ENCODE measurements at regions not wholly inside any gene's neighbourhood (a gene's known extent, or its start where the extent isn't known, plus 50 kb on each side); places are given as distances from the start of the nearest gene placed in this dataset.
A peak's percentile ranks its signal among the peaks of the same experiment; 100 is the strongest.

DNA sequence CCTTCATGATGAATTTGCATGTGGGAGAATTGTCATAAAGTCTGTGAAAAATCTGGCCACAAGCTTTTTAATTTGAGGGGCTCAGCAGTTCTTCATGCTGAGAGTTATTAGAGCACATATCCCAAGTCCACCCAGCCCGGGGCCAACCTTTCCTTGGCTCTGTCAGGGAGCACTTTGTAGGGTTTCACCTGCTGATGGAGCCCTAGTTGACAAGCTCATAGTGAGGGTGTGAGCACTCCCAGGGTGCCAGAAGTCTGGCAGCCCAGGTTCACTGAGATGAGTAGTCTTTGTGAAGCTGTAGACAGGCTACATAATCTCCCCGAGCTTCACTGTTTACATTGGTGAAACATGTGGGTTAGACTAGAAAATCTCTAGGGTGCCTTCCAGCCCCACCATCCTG is 97.2 kb upstream of the NREP start:
- Histone ChIP-seq H3K4me3 (no peak overlapping the region), H3K4me2 (peak overlapping the region; percentile 16 to 78 (median 59); a peak in 20 of 22 replicates), H3K9me3 (replicated peaks in 1 of 11) (no peaks in the 10 kb centered on the region; a peak in 1 of 22 replicates), H3K27me3 (no peaks in the 10 kb centered on the region), H3K27ac (peak overlapping the region in 6 of 11 experiments; percentile 41 to 67 (median 54); a peak in 10 of 22 replicates), H4K20me1 (no peaks in the 10 kb centered on the region), H3K4me1 (peaks cover 9 to 35% (median 23%) of the 10 kb centered on the region in 10 experiments; a peak in 18 of 20 replicates), H3K36me3 (no peaks in the 10 kb centered on the region), H3K9ac (peak overlapping the region in 3 of 11 experiments; percentile 32 to 51 (median 38); a peak in 6 of 22 replicates)
- no peak for TF ChIP-seq Cebpa-rat (IDR thresholded peaks at IDR 0.05)

DNA sequence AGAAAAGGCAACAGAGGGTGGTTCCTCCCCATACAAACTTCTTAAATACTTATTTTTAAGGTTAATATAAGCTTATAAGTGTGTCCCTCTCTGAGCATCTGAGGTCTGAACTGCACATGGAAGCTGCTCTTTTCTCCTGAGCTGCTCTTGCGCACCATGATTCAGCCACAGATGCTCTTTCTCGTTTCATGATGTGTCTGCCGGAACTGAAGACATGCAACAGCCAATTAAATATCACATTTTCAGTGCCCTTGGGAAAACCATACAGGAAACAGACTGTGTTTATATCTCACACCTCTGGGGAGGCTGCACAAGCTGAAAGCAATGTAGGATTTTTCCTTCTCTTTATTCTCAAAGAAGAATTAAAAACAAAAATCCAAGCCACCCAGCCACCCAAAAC is 96.8 kb upstream of the NREP start:
- Histone ChIP-seq H3K9me3 (replicated peaks in 1 of 11) (no peaks in the 10 kb centered on the region; a peak in 1 of 22 replicates), H4K20me1 (no peaks in the 10 kb centered on the region), H3K4me3 (no peak overlapping the region), H3K27me3 (no peaks in the 10 kb centered on the region), H3K4me2 (peak overlapping the region; percentile 16 to 78 (median 59); a peak in 20 of 22 replicates), H3K4me1 (peaks cover 9 to 35% (median 23%) of the 10 kb centered on the region in 10 experiments; a peak in 18 of 20 replicates), H3K9ac (peak overlapping the region in 4 of 11 experiments; percentile 29 to 53 (median 44); a peak in 6 of 22 replicates), H3K27ac (peak overlapping the region in 7 of 11 experiments; percentile 19 to 75 (median 61); a peak in 12 of 22 replicates), H3K36me3 (no peaks in the 10 kb centered on the region)
- TF ChIP-seq Cebpa-rat (IDR thresholded peaks at IDR 0.05): no peak

DNA sequence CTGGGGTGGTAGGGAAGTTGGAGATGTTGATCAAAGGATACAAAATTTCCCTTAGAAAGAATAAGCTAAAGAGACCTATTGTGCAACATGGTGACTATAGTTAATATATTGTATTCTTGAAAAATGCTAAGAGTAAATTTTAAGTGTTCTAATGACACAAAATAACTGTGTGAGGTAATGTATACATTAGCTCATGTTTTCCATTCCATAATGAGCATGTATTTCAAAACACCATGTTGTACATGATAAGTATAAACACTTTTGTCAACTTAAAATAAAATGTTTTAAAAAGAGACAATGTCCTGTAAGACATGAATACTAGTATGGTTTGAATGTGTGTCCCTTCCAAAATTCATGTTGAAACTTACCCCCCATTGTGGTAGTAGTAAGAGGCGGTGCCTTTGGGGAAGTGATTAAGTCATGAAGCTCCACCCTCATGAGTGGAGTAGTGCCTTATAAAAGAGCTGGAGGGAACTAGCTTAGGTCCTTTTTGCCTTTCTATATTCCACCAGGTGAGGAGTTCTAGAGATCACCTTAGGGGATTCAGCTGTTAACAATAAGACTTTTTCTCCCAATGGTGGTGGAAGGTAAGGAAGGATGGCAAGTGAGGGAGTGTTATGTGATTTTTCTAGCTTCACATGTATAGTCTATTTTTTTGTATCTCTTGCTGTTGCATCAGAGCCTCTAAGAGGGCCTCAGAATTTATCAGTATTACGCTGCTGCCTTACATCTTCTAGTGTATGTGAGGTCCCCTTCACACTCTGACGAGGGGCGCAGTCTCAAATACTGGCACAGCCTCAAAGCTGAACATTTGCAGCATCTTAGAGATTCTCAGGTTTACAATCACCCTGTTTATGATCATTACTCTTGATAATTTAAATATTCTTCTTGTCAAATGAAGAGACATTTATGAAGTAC is 94.9 kb upstream of the NREP start:
- Histone ChIP-seq H3K27ac (no peak overlapping the region), H3K4me3 (no peak overlapping the region), H3K4me2 (peak overlapping the region in 5 of 11 experiments; percentile 50 to 78 (median 67); a peak in 6 of 22 replicates), H3K27me3 (no peaks in the 10 kb centered on the region), H3K9ac (no peak overlapping the region), H4K20me1 (no peaks in the 10 kb centered on the region), H3K4me1 (peaks cover 9 to 35% (median 23%) of the 10 kb centered on the region in 10 experiments; a peak in 18 of 20 replicates), H3K9me3 (replicated peaks in 1 of 11) (no peaks in the 10 kb centered on the region; a peak in 1 of 22 replicates), H3K36me3 (no peaks in the 10 kb centered on the region)
- TF ChIP-seq Cebpa-rat (IDR thresholded peaks at IDR 0.05): no peak

DNA sequence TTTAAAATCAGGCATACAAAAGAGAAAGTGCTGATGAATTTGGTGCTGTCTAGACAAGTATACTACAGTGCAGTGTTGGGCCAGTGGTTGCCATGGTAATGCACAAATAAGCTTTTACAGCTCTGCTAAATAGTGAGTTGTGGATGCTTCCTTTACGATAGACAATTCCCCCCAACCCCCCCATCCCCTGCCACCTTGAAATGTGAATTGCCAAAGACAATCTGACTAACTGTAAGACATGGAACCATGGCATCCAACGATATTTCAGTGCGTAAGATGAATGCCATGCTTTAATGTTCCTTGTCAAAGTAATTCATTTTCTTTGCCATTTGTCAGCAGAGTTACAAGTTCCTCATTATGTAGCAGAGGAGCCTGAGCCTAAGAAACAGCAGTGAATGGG is 91.5 kb upstream of the NREP start:
- no peak overlapping the region for H3K27ac ChIP-seq
- H3K9ac ChIP-seq: no peak overlapping the region
- no peaks in the 10 kb centered on the region for H3K36me3 ChIP-seq
- H3K4me3 ChIP-seq: no peak overlapping the region
- peaks cover under 1 to 16% (median 10%) of the 10 kb centered on the region in 10 experiments; a peak in 14 of 20 replicates for H3K4me1 ChIP-seq
- TF ChIP-seq Cebpa-rat (IDR thresholded peaks at IDR 0.05): no peak
- no peaks in the 10 kb centered on the region; a peak in 1 of 22 replicates for H3K9me3 ChIP-seq (replicated peaks in 1 of 11)
- H4K20me1 ChIP-seq: no peaks in the 10 kb centered on the region
- no peaks in the 10 kb centered on the region for H3K27me3 ChIP-seq
- no peak overlapping the region for H3K4me2 ChIP-seq

DNA sequence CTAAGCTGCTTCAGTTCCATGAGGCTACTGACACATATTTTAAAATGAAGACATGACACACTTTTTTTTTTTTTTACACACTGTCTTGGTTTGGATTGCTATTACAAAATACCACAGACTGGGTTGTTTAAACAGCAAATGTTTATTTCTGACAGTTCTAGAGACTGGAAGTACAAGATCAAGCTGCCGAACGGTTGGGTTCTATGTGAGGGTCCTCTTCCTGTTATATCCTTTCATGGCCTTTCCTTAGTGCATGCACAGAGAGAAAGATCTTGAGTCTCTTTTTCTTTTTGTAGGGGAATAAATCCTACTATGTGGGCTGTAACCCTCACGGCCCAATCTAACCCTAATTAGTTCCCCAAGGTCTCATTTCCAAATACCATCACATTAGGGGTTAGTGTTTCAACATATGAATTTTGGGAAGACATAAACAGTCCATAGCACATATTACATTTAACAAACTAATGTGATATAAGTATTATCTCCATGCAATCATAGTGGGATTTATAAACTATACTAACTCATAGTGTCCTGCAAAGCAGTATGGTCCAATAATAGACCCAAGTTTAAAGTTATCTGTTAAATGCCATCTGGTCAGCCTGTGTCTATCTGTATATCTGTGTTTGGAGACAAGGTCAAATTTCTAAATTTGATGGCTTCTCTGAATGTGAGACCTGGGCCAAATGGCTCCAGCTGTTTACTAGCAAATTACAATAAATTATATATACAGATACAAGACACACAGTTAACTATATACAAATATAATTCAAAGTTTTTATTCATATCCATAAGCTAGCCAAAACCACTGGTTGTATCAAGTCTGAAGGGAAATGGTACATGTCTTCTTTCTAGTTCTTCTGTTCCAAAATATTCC is 90.3 kb upstream of the NREP start:
- H3K36me3 ChIP-seq: no peaks in the 10 kb centered on the region
- H3K4me3 ChIP-seq: no peak overlapping the region
- H3K9me3 ChIP-seq (replicated peaks in 1 of 11): no peaks in the 10 kb centered on the region; a peak in 1 of 22 replicates
- no peak overlapping the region for H3K27ac ChIP-seq
- no peak overlapping the region for H3K9ac ChIP-seq
- no peaks in the 10 kb centered on the region for H4K20me1 ChIP-seq
- H3K4me2 ChIP-seq: no peak overlapping the region
- no peaks in the 10 kb centered on the region for H3K27me3 ChIP-seq
- peaks cover 0 to 4% (median under 1%) of the 10 kb centered on the region in 10 experiments; a peak in 5 of 20 replicates for H3K4me1 ChIP-seq
- TF ChIP-seq Cebpa-rat (IDR thresholded peaks at IDR 0.05): no peak

DNA sequence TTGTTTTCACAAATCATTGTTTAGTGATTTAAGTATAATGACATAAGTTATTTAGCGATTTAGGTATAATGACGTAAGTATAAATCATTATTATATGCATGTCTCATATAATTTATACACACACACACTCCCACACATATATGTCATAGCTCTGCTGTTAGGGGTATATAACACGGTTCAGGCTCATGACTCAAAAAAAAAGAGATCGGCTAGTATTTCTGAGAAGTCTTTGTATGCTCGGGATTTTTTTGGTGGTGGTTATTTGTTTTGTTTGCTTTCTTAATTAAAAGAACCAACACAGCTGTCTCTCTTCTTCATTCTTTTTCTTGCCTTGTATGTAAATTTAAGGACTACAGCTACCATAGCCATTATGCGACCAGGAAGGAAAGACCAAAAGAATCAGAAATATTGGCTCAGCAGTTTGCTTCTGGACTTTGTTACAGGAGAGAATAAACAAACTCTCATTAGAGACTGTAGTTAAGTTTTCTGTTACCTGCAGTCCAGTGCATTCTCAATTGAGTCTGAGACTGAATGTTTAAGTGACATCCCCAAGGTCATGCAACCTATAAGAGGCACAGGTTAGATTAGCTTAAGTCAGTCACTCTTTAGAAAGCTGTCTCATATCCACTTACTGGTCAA is 83.2 kb upstream of the NREP start:
- Histone ChIP-seq H3K4me3 (no peak overlapping the region), H3K9ac (no peak overlapping the region), H3K9me3 (replicated peaks in 1 of 11) (no peaks in the 10 kb centered on the region), H3K36me3 (no peaks in the 10 kb centered on the region), H3K4me1 (peaks cover 0 to 1% (median 0%) of the 10 kb centered on the region in 10 experiments; a peak in 3 of 20 replicates), H3K4me2 (no peak overlapping the region), H3K27ac (no peak overlapping the region), H4K20me1 (no peaks in the 10 kb centered on the region), H3K27me3 (no peaks in the 10 kb centered on the region)
- TF ChIP-seq Cebpa-rat (IDR thresholded peaks at IDR 0.05): no peak

DNA sequence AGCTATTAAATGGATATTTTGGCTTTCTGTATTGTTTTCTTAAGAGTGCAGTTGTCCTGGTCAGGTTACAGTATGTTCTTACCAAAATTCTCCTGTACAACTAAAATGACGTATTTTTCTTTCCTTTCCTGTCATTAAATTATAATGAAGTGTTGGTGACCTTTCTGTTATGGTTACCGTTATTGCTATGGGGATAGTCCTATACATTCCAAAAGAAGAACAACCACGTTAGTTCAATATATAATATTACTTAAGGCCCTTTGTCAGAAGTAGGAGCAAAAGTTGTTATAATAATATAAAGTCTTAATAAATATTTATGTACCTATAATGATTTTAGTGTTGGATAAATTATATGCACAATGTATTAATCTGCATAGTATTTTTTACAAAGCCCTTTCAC is 82.4 kb upstream of the NREP start:
- no peaks in the 10 kb centered on the region for H3K9me3 ChIP-seq (replicated peaks in 1 of 11)
- H3K36me3 ChIP-seq: no peaks in the 10 kb centered on the region
- no peak for TF ChIP-seq Cebpa-rat (IDR thresholded peaks at IDR 0.05)
- no peak overlapping the region for H3K27ac ChIP-seq
- peaks cover 0 to 6% (median 0%) of the 10 kb centered on the region in 10 experiments; a peak in 3 of 20 replicates for H3K4me1 ChIP-seq
- H3K9ac ChIP-seq: no peak overlapping the region
- H4K20me1 ChIP-seq: no peaks in the 10 kb centered on the region
- no peaks in the 10 kb centered on the region for H3K27me3 ChIP-seq
- H3K4me2 ChIP-seq: no peak overlapping the region
- H3K4me3 ChIP-seq: no peak overlapping the region

DNA sequence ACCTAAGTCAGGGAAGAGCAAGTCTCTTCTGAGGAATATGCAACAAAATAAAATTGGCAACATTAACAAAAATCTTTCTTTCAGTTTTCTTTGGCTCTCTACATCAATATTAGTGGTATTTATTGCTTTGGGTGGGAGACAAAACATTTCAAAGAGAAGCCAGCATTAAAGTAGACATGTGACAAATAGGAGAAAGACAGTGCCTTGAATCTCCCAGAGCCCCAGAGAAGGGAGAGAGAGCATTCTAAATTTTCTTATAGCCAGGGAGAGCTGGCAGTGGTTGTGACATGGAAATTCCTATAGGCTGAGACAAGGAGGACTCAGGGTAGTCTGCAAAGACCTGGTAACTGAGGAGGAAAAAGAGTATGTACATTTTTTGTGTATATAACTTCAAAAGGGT is 79.4 kb upstream of the NREP start:
- Histone ChIP-seq H3K27ac (no peak overlapping the region), H3K4me3 (no peak overlapping the region), H3K9ac (no peak overlapping the region), H3K4me1 (peaks cover 0 to 6% (median 0%) of the 10 kb centered on the region in 10 experiments; a peak in 3 of 20 replicates), H4K20me1 (no peaks in the 10 kb centered on the region), H3K9me3 (replicated peaks in 1 of 11) (peaks cover 0 to 6% (median 0%) of the 10 kb centered on the region in 11 experiments; a peak in 1 of 22 replicates), H3K27me3 (no peaks in the 10 kb centered on the region), H3K36me3 (no peaks in the 10 kb centered on the region), H3K4me2 (no peak overlapping the region)
- TF ChIP-seq Cebpa-rat (IDR thresholded peaks at IDR 0.05): no peak
